ENCODE measurements at regions not wholly inside any gene's neighbourhood (a gene's known extent, or its start where the extent isn't known, plus 50 kb on each side); places are given as distances from the start of the nearest gene placed in this dataset.

GRCh38 chr1:195569934-195570333 lies 1038.3 kb downstream of the KCNT2 start:
- TF ChIP-seq ZNF8 (CRISPR knock-in tag; IDR thresholded peaks at IDR 0.05), result no peak
- no peak for TF ChIP-seq OSR1 (CRISPR knock-in tag; IDR thresholded peaks at IDR 0.05)
- TF ChIP-seq BACH2 (CRISPR knock-in tag; IDR thresholded peaks at IDR 0.05; ENCODE audit: borderline replicate concordance), result no peak
- TF ChIP-seq ARNTL (CRISPR knock-in tag; IDR thresholded peaks at IDR 0.05; ENCODE audit: borderline replicate concordance, low read depth), result no peak
- no peak for TF ChIP-seq PPARA (CRISPR knock-in tag; IDR thresholded peaks at IDR 0.05; ENCODE audit: borderline replicate concordance)
- TF ChIP-seq CREB5 (CRISPR knock-in tag; IDR thresholded peaks at IDR 0.05; ENCODE audit: low read depth), result no peak
- no peak for TF ChIP-seq ZFP30 (CRISPR knock-in tag; IDR thresholded peaks at IDR 0.05)
- TF ChIP-seq CSDC2 (CRISPR knock-in tag; IDR thresholded peaks at IDR 0.05), result no peak
- no peak for TF ChIP-seq ZFP3 (CRISPR knock-in tag; IDR thresholded peaks at IDR 0.05)
- no peak for ATAC-seq

- no peak for ATAC-seq
- no peak for TF ChIP-seq TCF4 (CRISPR knock-in tag; IDR thresholded peaks at IDR 0.05; ENCODE audit: borderline replicate concordance)
- no peak for TF ChIP-seq CSDC2 (CRISPR knock-in tag; IDR thresholded peaks at IDR 0.05)
- TF ChIP-seq ESRRG (CRISPR knock-in tag; IDR thresholded peaks at IDR 0.05), result no peak
- TF ChIP-seq BACH2 (CRISPR knock-in tag; IDR thresholded peaks at IDR 0.05; ENCODE audit: borderline replicate concordance), result no peak
- TF ChIP-seq PPARA (CRISPR knock-in tag; IDR thresholded peaks at IDR 0.05; ENCODE audit: borderline replicate concordance), result no peak
- no peak for TF ChIP-seq CSRNP3 (CRISPR knock-in tag; IDR thresholded peaks at IDR 0.05)
- TF ChIP-seq PATZ1 (CRISPR knock-in tag; IDR thresholded peaks at IDR 0.05; ENCODE audit: borderline replicate concordance), result no peak
- no peak for TF ChIP-seq ISL1 (CRISPR knock-in tag; IDR thresholded peaks at IDR 0.05)
- no peak for TF ChIP-seq OSR1 (CRISPR knock-in tag; IDR thresholded peaks at IDR 0.05)
- no peak for TF ChIP-seq ZNF70 (CRISPR knock-in tag; IDR thresholded peaks at IDR 0.05)
- no peak for TF ChIP-seq RARB (CRISPR knock-in tag; IDR thresholded peaks at IDR 0.05)
- no peak for TF ChIP-seq CREB5 (CRISPR knock-in tag; IDR thresholded peaks at IDR 0.05; ENCODE audit: low read depth)
- TF ChIP-seq TSHZ2 (CRISPR knock-in tag; IDR thresholded peaks at IDR 0.05), result no peak
- no peak for TF ChIP-seq ZFP30 (CRISPR knock-in tag; IDR thresholded peaks at IDR 0.05)
- TF ChIP-seq POU6F1 (CRISPR knock-in tag; IDR thresholded peaks at IDR 0.05; ENCODE audit: borderline replicate concordance, low read depth), result no peak
These were observed 1039.9 kb downstream of the KCNT2 start for GRCh38 chr1:195568389-195568788.

- TF ChIP-seq TOX (CRISPR knock-in tag; IDR thresholded peaks at IDR 0.05; ENCODE audit: borderline replicate concordance) (no peak), PATZ1 (CRISPR knock-in tag; IDR thresholded peaks at IDR 0.05; ENCODE audit: borderline replicate concordance) (no peak), POU6F1 (CRISPR knock-in tag; IDR thresholded peaks at IDR 0.05; ENCODE audit: borderline replicate concordance, low read depth) (no peak), TCF4 (CRISPR knock-in tag; IDR thresholded peaks at IDR 0.05; ENCODE audit: borderline replicate concordance) (no peak), ARNTL (CRISPR knock-in tag; IDR thresholded peaks at IDR 0.05; ENCODE audit: borderline replicate concordance, low read depth) (no peak), SNAI2 (CRISPR knock-in tag; IDR thresholded peaks at IDR 0.05) (no peak), ZC3H10 (CRISPR knock-in tag; IDR thresholded peaks at IDR 0.05) (no peak), CSDC2 (CRISPR knock-in tag; IDR thresholded peaks at IDR 0.05) (no peak), ZNF8 (CRISPR knock-in tag; IDR thresholded peaks at IDR 0.05) (no peak), ZFP30 (CRISPR knock-in tag; IDR thresholded peaks at IDR 0.05) (no peak)
- no peak for ATAC-seq
These were observed 1046.2 kb downstream of the KCNT2 start for GRCh38 chr1:195562074-195562473.
